GM12878 (cell line): ENCODE measurements at regions not wholly inside any gene's neighbourhood (a gene's known extent, or its start where the extent isn't known, plus 50 kb on each side); places are given as distances from the start of the nearest gene placed in this dataset.

Experiments
- ATAC-seq: fragments of 200-7000 bp; cut with Tn5 transposase; 3 replicates; pipeline ENCODE4 v1.9.1; 2020; ENCODE audit warnings: mild to moderate bottlenecking, moderate library complexity
- BruUV-seq: library from RNA; stranded (reverse); fragments of 400-500 nt; replicated peaks from 2 replicates; lab custom pipeline; 2021; lab: Mats Ljungman, UMichigan
- CTCF ChIA-PET: fragments of 300-600 bp; sonication (Branson Sonifier 250); formaldehyde crosslinking; extraction: SDS; loops from one replicate; lab custom pipeline; 2021; ENCODE audit warnings: inconsistent platforms; lab: Yijun Ruan, JAX
- POLR2A ChIA-PET: fragments of 350-600 bp; formaldehyde crosslinking; extraction: SDS; loops from one replicate; lab custom pipeline; 2021; ENCODE audit warnings: inconsistent platforms; lab: Charles Lee
- RAD21 ChIA-PET: fragments of 300-600 bp; sonication (Branson Sonifier 250); formaldehyde crosslinking; loops from one replicate; lab custom pipeline; 2023; ENCODE audit warnings: antibody characterized with exemption; ENCODE audit not compliant: unreplicated experiment; lab: Charles Lee
- SMC1A ChIA-PET: fragments of 300-600 bp; sonication (Branson Sonifier 250); formaldehyde crosslinking; loops from one replicate; lab custom pipeline; 2023; ENCODE audit not compliant: unreplicated experiment, uncharacterized antibody; lab: Charles Lee
- DNase-seq: peaks from one replicate; pipeline ENCODE4 v3.0.0-alpha.2; 2011; ENCODE audit warnings: low read depth, low spot score
- FAIRE-seq: peaks from 3 replicates; lab custom pipeline; 2011; peaks lifted over from hg19 to GRCh38; lab: Jason Lieb, UNC
- H2AFZ ChIP-seq: 2 replicates; pipeline ENCODE4 v1.6.0; 2011; ENCODE audit warnings: low read depth, low read length, control low read depth; ENCODE audit not compliant: control insufficient read depth
- H3K27ac ChIP-seq: 2 replicates; pipeline ENCODE4 v1.5.1; 2011; ENCODE audit warnings: control low read depth; ENCODE audit not compliant: control insufficient read depth, insufficient read depth
- H3K27me3 ChIP-seq, 2 experiments: replicated peaks in 1 of 2; 2 replicates each; pipeline versions ENCODE4 v1.6.0 to v1.6.1; 2011; ENCODE audit warnings: low read length in 1 of 2; ENCODE audit not compliant: control insufficient read depth in 2 of 2, insufficient read depth in 2 of 2
- H3K36me3 ChIP-seq, 2 experiments: 2 replicates each; pipeline ENCODE4 v1.5.1; 2011; ENCODE audit warnings: low read length in 1 of 2; ENCODE audit not compliant: control insufficient read depth in 2 of 2, insufficient read depth in 2 of 2
- H3K4me1 ChIP-seq: 2 replicates; pipeline ENCODE4 v1.6.1; 2011; ENCODE audit warnings: mild to moderate bottlenecking, low read length, moderate library complexity, mixed read lengths; ENCODE audit not compliant: control insufficient read depth, insufficient read depth
- H3K4me2 ChIP-seq: 2 replicates; pipeline ENCODE4 v1.6.0; 2011; ENCODE audit warnings: control low read depth; ENCODE audit not compliant: control insufficient read depth, insufficient read depth
- H3K4me3 ChIP-seq: fragments of 200-600 bp; sonication (generic); 2 replicates; pipeline ENCODE4 v1.5.1; 2016
- H3K79me2 ChIP-seq: 2 replicates; pipeline ENCODE4 v1.6.0; 2011; ENCODE audit warnings: low read length; ENCODE audit not compliant: control insufficient read depth, insufficient read depth
- H3K9ac ChIP-seq: 2 replicates; pipeline ENCODE4 v1.8.0; 2011; ENCODE audit warnings: low read length, control low read depth, mixed read lengths; ENCODE audit not compliant: control insufficient read depth, insufficient read depth
- H3K9me3 ChIP-seq: replicated peaks from 3 replicates; pipeline ENCODE4 v1.5.1; 2011; ENCODE audit warnings: mild to moderate bottlenecking, low read length; ENCODE audit not compliant: control insufficient read depth, insufficient read depth
- H4K20me1 ChIP-seq: 2 replicates; pipeline ENCODE4 v1.6.0; 2011; ENCODE audit not compliant: control insufficient read depth, insufficient read depth
- BRCA1 ChIP-seq: IDR thresholded peaks from 2 replicates; pipeline ENCODE4 v1.6.1; 2011; ENCODE audit warnings: low read depth, low read length, improper control_type of control experiment
- CBFB ChIP-seq: IDR thresholded peaks from 2 replicates; pipeline ENCODE4 v1.6.1; 2016; ENCODE audit warnings: antibody characterized with exemption, low read depth
- CHD4 ChIP-seq: fragments of 200-600 bp; sonication (generic); IDR thresholded peaks from 2 replicates; pipeline ENCODE4 v1.6.1; 2016; ENCODE audit warnings: mild to moderate bottlenecking
- E2F8 ChIP-seq: fragments of 450-650 bp; IDR thresholded peaks from 2 replicates; pipeline ENCODE4 v1.6.1; 2018; ENCODE audit warnings: mild to moderate bottlenecking, low read depth, moderate library complexity; ENCODE audit not compliant: partially characterized antibody
- GABPA ChIP-seq: IDR thresholded peaks from 2 replicates; pipeline ENCODE4 v1.6.1; 2014; ENCODE audit warnings: antibody characterized with exemption, low read depth, mild to moderate bottlenecking, inconsistent platforms
- HCFC1 ChIP-seq: fragments of 150-350 bp; IDR thresholded peaks from 2 replicates; pipeline ENCODE4 v1.6.1; 2014; ENCODE audit warnings: low read length
- LARP7 ChIP-seq: fragments of 450-650 bp; IDR thresholded peaks from 2 replicates; pipeline ENCODE4 v1.6.1; 2017; ENCODE audit warnings: mild to moderate bottlenecking
- MXI1 ChIP-seq: fragments of 150-350 bp; IDR thresholded peaks from 2 replicates; pipeline ENCODE4 v1.6.1; 2011; ENCODE audit warnings: low read depth, mild to moderate bottlenecking, inconsistent platforms, low read length, improper control_type of control experiment
- NBN ChIP-seq: fragments of 450-650 bp; IDR thresholded peaks from 2 replicates; pipeline ENCODE4 v1.6.1; 2016
- NFIC ChIP-seq: IDR thresholded peaks from 2 replicates; pipeline ENCODE4 v1.6.1; 2012; ENCODE audit warnings: low read depth, mild to moderate bottlenecking, inconsistent platforms, low read length, moderate library complexity
- NFXL1 ChIP-seq: fragments of 450-650 bp; IDR thresholded peaks from 2 replicates; pipeline ENCODE4 v1.6.1; 2017; ENCODE audit warnings: antibody characterized with exemption, mild to moderate bottlenecking, borderline replicate concordance
- RAD51 ChIP-seq: fragments of 450-650 bp; IDR thresholded peaks from 2 replicates; pipeline ENCODE4 v1.6.1; 2016; ENCODE audit warnings: moderate library complexity, mild to moderate bottlenecking, inconsistent platforms
- RCOR1 ChIP-seq: conservative IDR thresholded peaks from 2 replicates; pipeline ENCODE4 v1.6.1; 2012; ENCODE audit warnings: low read depth, low read length, improper control_type of control experiment
- SRF ChIP-seq, 2 experiments: IDR thresholded peaks; 2 replicates each; pipeline ENCODE4 v1.6.1; 2011; ENCODE audit warnings: low read depth in 2 of 2, low read length in 2 of 2, mild to moderate bottlenecking in 1 of 2, moderate library complexity in 1 of 2
- YBX1 ChIP-seq: fragments of 450-650 bp; IDR thresholded peaks from 2 replicates; pipeline ENCODE4 v1.6.1; 2016; ENCODE audit warnings: antibody characterized with exemption
- WGBS: methylation state at CpG from one replicate; pipeline ENCODE4 v1.1.6; 2016; ENCODE audit warnings: low lambda C conversion rate; ENCODE audit not compliant: insufficient replicate concordance, insufficient coverage; ENCODE audit errors: missing lambda C conversion rate; 5-methylcytosine and 5-hydroxymethylcytosine counted together
- in situ Hi-C: fragments of 300-500 bp; cut with MboI; formaldehyde crosslinking; loops from 9 replicates; pipeline ENCODE4 v1.14.3; 2018; ENCODE audit warnings: mixed read lengths
- intact Hi-C: fragments of 100-400 bp; cut with micrococcal nuclease; formaldehyde crosslinking; loops from one replicate; pipeline ENCODE4 v1.14.2; 2022; ENCODE audit not compliant: unreplicated experiment
- TF ChIP-seq, protein P1 (sequence below): IDR thresholded peaks from 2 replicates; pipeline ENCODE4 v1.6.1; 2012; ENCODE audit warnings: low read depth, low read length, improper control_type of control experiment

DNA sequence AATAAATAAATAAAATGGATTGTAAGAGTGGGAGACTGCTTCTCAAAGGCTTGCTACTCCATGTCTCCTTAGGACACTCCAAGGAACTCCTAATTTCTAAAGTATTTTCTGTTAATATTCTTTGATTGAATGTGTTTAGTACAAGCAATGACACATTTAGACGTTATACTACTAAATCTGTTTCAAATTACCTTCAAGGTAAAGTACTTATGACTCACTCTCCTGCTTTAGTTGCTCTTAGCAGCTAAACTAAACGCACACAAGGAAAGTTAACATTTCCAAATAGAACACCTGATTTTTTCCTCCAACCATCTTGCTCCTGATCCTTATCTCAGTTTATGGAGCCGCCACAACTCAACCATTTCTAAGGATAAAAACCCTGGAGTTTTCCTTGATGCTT, 969.8 kb upstream of the ADGRL4 start:
- DNase-seq (no peak), ATAC-seq (no peak), FAIRE-seq (no peak)
- Histone ChIP-seq H3K4me2 (no peak overlapping the region), H3K9me3 (no peaks in the 10 kb centered on the region), H3K36me3 (no peaks in the 10 kb centered on the region), H3K4me3 (no peak overlapping the region), H3K79me2 (no peaks in the 10 kb centered on the region), H3K4me1 (no peaks in the 10 kb centered on the region), H3K9ac (no peak overlapping the region), H2AFZ (no peak overlapping the region), H3K27me3 (no peaks in the 10 kb centered on the region), H4K20me1 (no peaks in the 10 kb centered on the region), H3K27ac (no peak overlapping the region)
- WGBS, result 9% methylated on average over 3 of the region's 3 CpGs
- ChIA-PET POLR2A (no interaction called here), CTCF (no interaction called here), RAD21 (no interaction called here), SMC1A (no interaction called here)
- TF ChIP-seq SRF (IDR thresholded peaks at IDR 0.05; ENCODE audit: low read depth in 2 of 2, low read length in 2 of 2) (no peak), NFIC (no peak), CBFB (no peak), CHD4 (no peak), E2F8 (no peak), RAD51 (no peak), LARP7 (no peak), GABPA (no peak), MXI1 (no peak), NFXL1 (no peak), RCOR1 (no peak), BRCA1 (no peak), NBN (no peak), YBX1 (no peak), HCFC1 (no peak)
- TF ChIP-seq, protein P1, sequence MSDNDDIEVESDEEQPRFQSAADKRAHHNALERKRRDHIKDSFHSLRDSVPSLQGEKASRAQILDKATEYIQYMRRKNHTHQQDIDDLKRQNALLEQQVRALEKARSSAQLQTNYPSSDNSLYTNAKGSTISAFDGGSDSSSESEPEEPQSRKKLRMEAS, result no peak
- no TSS peak for BruUV-seq
- in situ Hi-C loops (no loop called here), intact Hi-C loops (loop anchor here (10.0 kb wide), 1 partner anchor 481 kb away; no protein-coding TSS in a partner anchor)
